ENCODE measurements at regions not wholly inside any gene's neighbourhood (a gene's known extent, or its start where the extent isn't known, plus 50 kb on each side); places are given as distances from the start of the nearest gene placed in this dataset.
A peak's percentile ranks its signal among the peaks of the same experiment; 100 is the strongest.

GRCh38 chr6:139790527-139790926 is 416.1 kb upstream of the CITED2 start:
- Histone ChIP-seq H3K27ac (ENCODE audit: low read depth, low read length) (no peak overlapping the region), H3K4me1 (ENCODE audit: insufficient read depth, low read length) (no peaks in the 10 kb centered on the region), H3K9me3 (ENCODE audit: insufficient read depth, low read depth, low read length) (peaks cover 3% of the 10 kb centered on the region; the same call in 1 of the 2 replicates), H3K27me3 (ENCODE audit: insufficient read depth, low read length) (no peaks in the 10 kb centered on the region), H3K9ac (ENCODE audit: low read depth, low read length) (no peak overlapping the region), H3K4me3 (ENCODE audit: low read length) (no peak overlapping the region), H3K36me3 (ENCODE audit: insufficient read depth, low read length) (no peaks in the 10 kb centered on the region)
- WGBS = 89% methylated on average over 1 of the region's 1 CpG

GRCh38 chr6:139784222-139784769 is 409.8 kb upstream of the CITED2 start:
- Histone ChIP-seq H3K36me3 (ENCODE audit: insufficient read depth, low read length) (no peaks in the 10 kb centered on the region), H3K4me3 (ENCODE audit: low read length) (no peak overlapping the region), H3K4me1 (ENCODE audit: insufficient read depth, low read length) (no peaks in the 10 kb centered on the region), H3K9me3 (ENCODE audit: insufficient read depth, low read depth, low read length) (peaks cover 15% of the 10 kb centered on the region), H3K27ac (ENCODE audit: low read depth, low read length) (no peak overlapping the region), H3K27me3 (ENCODE audit: insufficient read depth, low read length) (no peaks in the 10 kb centered on the region), H3K9ac (ENCODE audit: low read depth, low read length) (no peak overlapping the region)
- WGBS = 95% methylated on average over 2 of the region's 2 CpGs

DNA sequence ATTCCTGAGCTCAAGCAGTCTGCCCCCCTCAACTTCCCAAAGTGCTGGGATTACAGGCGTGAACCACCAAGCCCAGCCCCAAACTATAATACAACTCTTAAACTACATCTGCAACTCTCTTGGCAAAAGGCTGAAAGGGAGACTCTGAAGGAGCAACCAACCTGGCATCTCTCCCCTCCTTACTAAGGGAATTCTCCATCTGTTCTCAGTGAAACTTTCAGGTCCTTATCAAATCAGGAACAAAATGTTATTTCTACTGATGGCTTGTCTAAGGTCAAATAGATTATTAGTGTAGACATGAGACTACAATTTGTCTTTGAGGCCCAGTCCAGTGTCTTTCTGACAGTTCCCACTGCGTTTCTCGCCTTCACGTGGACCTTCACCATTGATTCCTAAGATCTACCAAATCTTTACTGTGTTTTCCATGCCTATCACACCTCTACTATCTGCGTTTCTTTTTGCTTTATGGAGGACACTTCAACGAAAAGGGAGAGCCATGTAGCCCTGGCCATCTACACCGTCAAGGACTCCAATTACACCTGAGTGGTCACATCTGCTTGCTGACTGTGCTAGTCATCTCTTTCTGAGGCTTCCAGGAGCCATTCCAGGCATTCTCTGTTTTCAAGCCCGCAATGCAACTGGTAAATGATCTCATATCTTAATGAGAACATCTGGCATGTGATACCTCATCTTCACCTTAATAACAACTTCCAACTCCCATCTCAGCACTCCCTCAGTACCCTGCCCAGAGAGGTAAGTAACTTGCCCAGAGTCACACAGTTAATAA is 405.7 kb upstream of the CITED2 start:
- Histone ChIP-seq H3K27ac (ENCODE audit: low read depth, low read length) (no peak overlapping the region), H3K27me3 (ENCODE audit: insufficient read depth, low read length) (no peaks in the 10 kb centered on the region), H3K9ac (ENCODE audit: low read depth, low read length) (no peak overlapping the region), H3K4me1 (ENCODE audit: insufficient read depth, low read length) (peaks cover 38% of the 10 kb centered on the region), H3K36me3 (ENCODE audit: insufficient read depth, low read length) (no peaks in the 10 kb centered on the region), H3K4me3 (ENCODE audit: low read length) (no peak overlapping the region), H3K9me3 (ENCODE audit: insufficient read depth, low read depth, low read length) (peaks cover 11% of the 10 kb centered on the region)
- 94% methylated on average over 8 of the region's 8 CpGs for WGBS

DNA sequence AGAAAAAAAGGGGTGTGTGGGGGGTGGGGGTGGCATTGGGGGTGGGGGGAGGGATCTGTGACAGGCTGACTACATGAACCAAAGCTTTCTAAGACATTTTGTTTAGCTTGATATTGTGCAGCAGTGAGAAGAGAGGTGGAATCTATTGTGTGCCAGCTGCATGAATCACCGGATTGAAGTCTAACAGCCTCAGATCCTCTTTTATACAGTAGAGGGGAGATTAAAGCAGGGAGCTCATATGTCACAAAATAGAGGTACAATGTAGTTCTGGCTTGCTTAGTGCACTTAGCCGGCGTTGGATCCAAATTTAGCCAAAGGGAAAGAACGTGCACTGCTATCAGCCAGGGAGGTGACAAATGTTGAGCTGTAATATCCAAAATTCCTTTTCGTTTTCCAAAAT is 404.2 kb upstream of the CITED2 start:
- Histone ChIP-seq H3K27me3 (ENCODE audit: insufficient read depth, low read length) (no peaks in the 10 kb centered on the region), H3K9ac (ENCODE audit: low read depth, low read length) (no peak overlapping the region), H3K9me3 (ENCODE audit: insufficient read depth, low read depth, low read length) (peaks cover under 1% of the 10 kb centered on the region), H3K27ac (ENCODE audit: low read depth, low read length) (no peak overlapping the region), H3K36me3 (ENCODE audit: insufficient read depth, low read length) (no peaks in the 10 kb centered on the region), H3K4me1 (ENCODE audit: insufficient read depth, low read length) (peaks cover 39% of the 10 kb centered on the region), H3K4me3 (ENCODE audit: low read length) (no peak overlapping the region)
- WGBS = 91% methylated on average over 5 of the region's 5 CpGs

DNA sequence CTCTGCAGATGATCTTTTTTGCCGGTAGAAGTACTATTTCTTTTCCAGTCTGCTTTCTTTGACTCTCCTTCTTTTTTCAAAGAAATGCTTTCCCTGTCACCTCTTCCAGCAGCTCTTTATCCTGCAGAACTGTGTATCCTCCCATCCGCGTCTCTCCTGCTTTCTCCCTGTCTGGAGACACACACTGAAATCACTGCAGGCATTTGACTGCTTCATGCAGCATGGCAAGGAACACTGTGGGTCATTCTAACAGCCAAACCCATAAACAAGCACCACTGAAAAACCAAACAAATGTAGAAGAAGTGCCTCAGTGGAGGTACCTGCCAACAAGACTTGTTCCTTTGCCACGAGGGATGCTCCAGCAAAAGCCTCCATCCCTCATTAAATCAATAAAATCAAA is 403.7 kb upstream of the CITED2 start:
- Histone ChIP-seq H3K9me3 (ENCODE audit: insufficient read depth, low read depth, low read length) (no peaks in the 10 kb centered on the region), H3K27ac (ENCODE audit: low read depth, low read length) (peak overlapping the region; percentile 28; the same call in 1 of the 2 replicates), H3K27me3 (ENCODE audit: insufficient read depth, low read length) (no peaks in the 10 kb centered on the region), H3K4me3 (ENCODE audit: low read length) (no peak overlapping the region), H3K4me1 (ENCODE audit: insufficient read depth, low read length) (peaks cover 39% of the 10 kb centered on the region), H3K9ac (ENCODE audit: low read depth, low read length) (peak overlapping the region; percentile 5; the same call in 1 of the 2 replicates), H3K36me3 (ENCODE audit: insufficient read depth, low read length) (no peaks in the 10 kb centered on the region)
- WGBS = 76% methylated on average over 4 of the region's 4 CpGs

DNA sequence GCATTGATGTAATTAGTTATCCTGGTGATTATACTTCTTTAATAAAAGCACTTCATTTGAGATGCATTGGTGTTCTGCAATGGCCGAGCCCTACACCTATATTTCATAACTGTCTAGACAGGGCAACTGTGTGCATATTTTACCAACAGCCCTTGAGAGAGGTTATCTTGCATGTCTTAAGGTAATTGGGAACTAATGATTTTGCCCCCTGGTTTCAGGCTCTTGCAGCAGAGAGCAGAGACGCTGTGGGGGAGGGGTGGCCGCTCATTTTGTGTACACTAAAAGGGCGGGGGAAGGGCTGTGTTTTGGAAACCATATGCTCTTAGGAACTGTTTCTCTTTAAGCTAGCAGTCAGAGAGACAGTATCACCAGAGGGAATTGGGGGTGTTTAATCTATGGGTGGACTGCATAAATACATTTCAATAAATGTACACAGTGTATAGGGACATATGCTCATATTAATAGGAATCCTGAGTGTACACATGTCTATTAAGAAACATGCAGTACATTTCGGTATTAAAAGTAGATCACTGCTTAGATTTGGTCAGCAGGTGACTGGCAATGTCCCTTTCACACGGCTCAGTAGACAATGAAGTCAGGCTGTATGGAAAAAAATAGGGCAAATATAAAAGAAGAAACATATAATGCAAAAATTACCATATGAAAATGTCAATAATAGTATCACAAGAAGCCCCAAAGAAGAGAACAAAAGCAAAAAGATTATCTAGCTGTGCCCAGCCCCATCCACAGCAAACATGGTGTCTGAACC is 402.9 kb upstream of the CITED2 start:
- H3K36me3 ChIP-seq (ENCODE audit: insufficient read depth, low read length) = no peaks in the 10 kb centered on the region
- no peaks in the 10 kb centered on the region for H3K27me3 ChIP-seq (ENCODE audit: insufficient read depth, low read length)
- H3K4me1 ChIP-seq (ENCODE audit: insufficient read depth, low read length) = peaks cover 39% of the 10 kb centered on the region
- no peak overlapping the region; the same call in 1 of the 2 replicates for H3K27ac ChIP-seq (ENCODE audit: low read depth, low read length)
- 81% methylated on average over 6 of the region's 6 CpGs for WGBS
- no peak overlapping the region for H3K4me3 ChIP-seq (ENCODE audit: low read length)
- no peaks in the 10 kb centered on the region for H3K9me3 ChIP-seq (ENCODE audit: insufficient read depth, low read depth, low read length)
- no peak overlapping the region for H3K9ac ChIP-seq (ENCODE audit: low read depth, low read length)

DNA sequence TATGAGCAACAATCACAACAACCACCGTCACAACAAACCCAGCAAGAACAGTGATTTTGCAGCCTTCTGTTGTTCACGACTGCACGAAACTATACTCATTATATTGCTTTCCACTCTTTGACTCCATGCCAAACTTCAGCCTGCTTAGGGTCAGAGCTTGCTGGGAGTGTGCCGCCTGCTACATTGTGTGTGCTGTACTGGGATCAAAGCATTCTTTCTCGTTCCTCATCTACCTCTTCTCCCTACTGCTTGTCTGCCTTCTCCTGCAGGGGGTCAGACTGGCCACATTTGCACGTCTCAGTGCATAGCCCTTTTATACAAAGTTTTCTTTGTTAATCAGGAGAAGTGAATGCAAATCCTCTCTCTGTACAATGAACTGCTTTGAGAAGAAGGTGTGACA is 401.6 kb upstream of the CITED2 start:
- no peaks in the 10 kb centered on the region for H3K9me3 ChIP-seq (ENCODE audit: insufficient read depth, low read depth, low read length)
- H3K4me1 ChIP-seq (ENCODE audit: insufficient read depth, low read length) = peaks cover 39% of the 10 kb centered on the region
- no peaks in the 10 kb centered on the region for H3K36me3 ChIP-seq (ENCODE audit: insufficient read depth, low read length)
- no peak overlapping the region; the same call in 1 of the 2 replicates for H3K9ac ChIP-seq (ENCODE audit: low read depth, low read length)
- no peak overlapping the region for H3K4me3 ChIP-seq (ENCODE audit: low read length)
- no peaks in the 10 kb centered on the region for H3K27me3 ChIP-seq (ENCODE audit: insufficient read depth, low read length)
- no peak overlapping the region; the same call in 1 of the 2 replicates for H3K27ac ChIP-seq (ENCODE audit: low read depth, low read length)
- 53% methylated on average over 6 of the region's 6 CpGs for WGBS

- Histone ChIP-seq H3K27ac (ENCODE audit: low read depth, low read length) (no peak overlapping the region), H3K36me3 (ENCODE audit: insufficient read depth, low read length) (no peaks in the 10 kb centered on the region), H3K4me3 (ENCODE audit: low read length) (no peak overlapping the region), H3K9ac (ENCODE audit: low read depth, low read length) (no peak overlapping the region), H3K27me3 (ENCODE audit: insufficient read depth, low read length) (no peaks in the 10 kb centered on the region), H3K4me1 (ENCODE audit: insufficient read depth, low read length) (peaks cover 19% of the 10 kb centered on the region), H3K9me3 (ENCODE audit: insufficient read depth, low read depth, low read length) (no peaks in the 10 kb centered on the region)
These were observed 393.7 kb upstream of the CITED2 start for GRCh38 chr6:139768196-139768595.

- Histone ChIP-seq H3K9ac (ENCODE audit: low read depth, low read length) (no peak overlapping the region), H3K27ac (ENCODE audit: low read depth, low read length) (no peak overlapping the region)
- 98% methylated on average over 2 of the region's 2 CpGs for WGBS
These were observed 392.3 kb upstream of the CITED2 start for GRCh38 chr6:139766796-139767195.

DNA sequence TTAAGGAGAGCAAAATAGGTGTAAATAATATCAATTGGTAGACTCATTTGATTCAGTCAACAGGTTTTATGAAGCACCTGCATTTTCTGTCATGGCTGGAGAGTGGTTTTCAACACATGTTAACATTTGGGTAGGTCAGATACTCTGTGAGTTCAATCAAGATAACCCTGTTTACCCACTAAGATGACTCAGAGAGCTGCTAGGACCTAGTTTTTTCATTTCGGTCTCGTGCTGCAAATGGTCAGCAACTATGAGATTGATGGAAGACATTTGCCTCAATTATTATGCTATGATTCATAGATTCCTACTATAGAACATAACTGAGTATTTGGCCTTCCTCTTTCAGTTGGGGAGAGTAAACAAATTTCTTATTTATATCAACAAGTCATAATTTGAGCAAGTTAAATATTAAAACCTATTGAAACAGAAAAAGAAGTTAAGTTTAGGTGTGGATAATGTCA is 391.4 kb upstream of the CITED2 start:
- 94% methylated on average over 2 of the region's 2 CpGs for WGBS
- Histone ChIP-seq H3K27ac (ENCODE audit: low read depth, low read length) (no peak overlapping the region), H3K36me3 (ENCODE audit: insufficient read depth, low read length) (no peaks in the 10 kb centered on the region), H3K4me3 (ENCODE audit: low read length) (no peak overlapping the region), H3K9ac (ENCODE audit: low read depth, low read length) (no peak overlapping the region), H3K9me3 (ENCODE audit: insufficient read depth, low read depth, low read length) (no peaks in the 10 kb centered on the region), H3K4me1 (ENCODE audit: insufficient read depth, low read length) (peaks cover 27% of the 10 kb centered on the region), H3K27me3 (ENCODE audit: insufficient read depth, low read length) (no peaks in the 10 kb centered on the region)

More at GRCh38 chr6:139766796-139767195, 392.3 kb upstream of the CITED2 start:
- Histone ChIP-seq H3K9me3 (ENCODE audit: insufficient read depth, low read depth, low read length) (no peaks in the 10 kb centered on the region), H3K4me3 (ENCODE audit: low read length) (no peak overlapping the region), H3K36me3 (ENCODE audit: insufficient read depth, low read length) (no peaks in the 10 kb centered on the region), H3K27me3 (ENCODE audit: insufficient read depth, low read length) (no peaks in the 10 kb centered on the region), H3K4me1 (ENCODE audit: insufficient read depth, low read length) (peaks cover 23% of the 10 kb centered on the region)

DNA sequence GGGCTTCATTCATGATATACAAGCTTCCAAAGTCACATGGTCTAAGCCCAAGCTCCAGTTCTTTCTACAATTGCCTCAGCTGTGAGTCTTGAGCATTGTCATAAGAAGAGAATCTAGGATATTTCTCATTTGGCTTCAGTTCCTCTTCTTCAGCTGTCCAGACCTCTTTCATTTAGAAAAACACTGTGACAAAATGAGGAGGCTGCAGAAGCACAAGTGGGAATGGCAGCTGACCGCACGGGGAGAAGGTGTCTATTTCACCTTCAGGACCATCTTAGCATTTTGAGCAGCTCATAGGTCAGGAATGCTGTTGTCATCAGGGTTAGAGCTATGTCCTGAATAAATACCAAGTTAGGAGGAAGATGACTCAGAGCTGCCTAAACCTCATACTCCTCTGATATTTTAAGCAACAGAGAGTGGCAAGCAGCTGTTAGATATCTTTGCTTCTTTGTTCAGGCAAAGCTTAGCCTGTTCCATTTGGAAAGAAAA is 390.1 kb upstream of the CITED2 start:
- Histone ChIP-seq H3K27me3 (ENCODE audit: insufficient read depth, low read length) (no peaks in the 10 kb centered on the region), H3K27ac (ENCODE audit: low read depth, low read length) (peak overlapping the region; percentile 51; the same call in 1 of the 2 replicates), H3K36me3 (ENCODE audit: insufficient read depth, low read length) (no peaks in the 10 kb centered on the region), H3K4me1 (ENCODE audit: insufficient read depth, low read length) (peaks cover 28% of the 10 kb centered on the region), H3K9me3 (ENCODE audit: insufficient read depth, low read depth, low read length) (no peaks in the 10 kb centered on the region), H3K9ac (ENCODE audit: low read depth, low read length) (no peak overlapping the region), H3K4me3 (ENCODE audit: low read length) (no peak overlapping the region)
- 80% methylated on average over 2 of the region's 2 CpGs for WGBS
